GM06990 (cell line): ENCODE measurements at regions not wholly inside any gene's neighbourhood (a gene's known extent, or its start where the extent isn't known, plus 50 kb on each side); places are given as distances from the start of the nearest gene placed in this dataset.

ENCODE experiments used
- DNase-seq: peaks from one replicate; pipeline ENCODE4 v3.0.0-alpha.2; 2011; ENCODE audit not compliant: insufficient read length; ENCODE audit errors: extremely low read depth
- H3K27me3 ChIP-seq: replicated peaks from 2 replicates; pipeline ENCODE4 v1.6.0; 2011; ENCODE audit warnings: low read length; ENCODE audit not compliant: control insufficient read depth, insufficient read depth
- H3K36me3 ChIP-seq: 2 replicates; pipeline ENCODE4 v1.5.1; 2011; ENCODE audit warnings: low read length; ENCODE audit not compliant: control insufficient read depth, insufficient read depth
- H3K4me3 ChIP-seq: replicated peaks from 2 replicates; pipeline ENCODE4 v1.5.1; 2011; ENCODE audit warnings: low read depth, mild to moderate bottlenecking, control low read depth, low read length
- CTCF ChIP-seq: IDR thresholded peaks from 2 replicates; pipeline ENCODE4 v1.5.1; 2011; ENCODE audit warnings: low read length, control low read depth, mild to moderate bottlenecking, inconsistent platforms; ENCODE audit not compliant: insufficient read depth, poor library complexity, severe bottlenecking

DNA sequence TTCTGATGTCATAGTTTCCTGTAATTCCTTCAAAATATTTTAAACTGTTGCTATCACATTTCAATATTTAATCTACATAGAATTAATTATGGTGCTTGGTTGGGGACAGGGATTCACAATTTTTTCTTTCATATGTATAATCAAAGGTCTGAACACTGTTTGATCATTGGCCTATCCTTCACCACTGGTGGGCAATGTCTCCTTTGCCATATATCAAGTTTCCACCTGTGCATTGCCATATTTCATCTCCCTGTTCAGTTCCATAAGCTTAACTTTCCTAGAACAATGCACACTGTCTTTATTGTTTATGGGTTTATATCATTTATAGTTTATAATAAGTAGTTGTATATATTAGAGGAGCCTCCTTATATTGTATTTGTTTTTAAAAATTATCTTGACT is 374.9 kb upstream of the PTBP2 start:
- no peak for DNase-seq
- Histone ChIP-seq H3K36me3 (no peaks in the 10 kb centered on the region), H3K27me3 (no peaks in the 10 kb centered on the region), H3K4me3 (no peak overlapping the region)
- TF ChIP-seq CTCF: no peak

- no peaks in the 10 kb centered on the region for H3K27me3 ChIP-seq
- no peak for DNase-seq
- TF ChIP-seq CTCF: no peak
- H3K4me3 ChIP-seq: no peak overlapping the region
- H3K36me3 ChIP-seq: no peaks in the 10 kb centered on the region
Measured at GRCh38 chr1:96349896-96350295, 371.7 kb upstream of the PTBP2 start.

DNA sequence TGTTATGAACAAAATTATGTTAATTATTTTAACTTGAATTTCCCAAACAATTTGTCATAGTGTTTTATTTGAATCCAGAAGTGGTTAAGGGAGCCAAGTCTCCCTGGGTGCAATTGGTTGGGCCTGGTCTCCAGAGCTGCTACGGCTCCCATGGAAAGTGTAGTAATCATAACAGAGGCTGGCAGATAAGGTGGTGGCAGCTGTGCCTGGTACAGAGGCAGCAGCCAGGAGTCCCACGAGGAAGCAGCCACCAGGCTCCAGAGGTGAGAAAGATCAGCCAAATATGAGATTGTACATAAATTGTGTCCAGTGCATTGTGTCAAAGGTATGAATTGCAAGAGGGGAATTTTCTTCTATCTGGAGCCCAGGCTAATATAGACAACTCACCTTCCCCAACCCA is 368.9 kb upstream of the PTBP2 start:
- DNase-seq: no peak
- no peak overlapping the region for H3K4me3 ChIP-seq
- no peaks in the 10 kb centered on the region for H3K27me3 ChIP-seq

GRCh38 chr1:96355521-96355920 is 366.1 kb upstream of the PTBP2 start:
- H3K4me3 ChIP-seq: no peak overlapping the region
- DNase-seq: no peak

More for the DNA sequence above, 368.9 kb upstream of the PTBP2 start:
- H3K36me3 ChIP-seq: no peaks in the 10 kb centered on the region
- no peak for TF ChIP-seq CTCF

GRCh38 chr1:96355961-96356360 is 365.6 kb upstream of the PTBP2 start:
- DNase-seq: no peak
- Histone ChIP-seq H3K27me3 (no peaks in the 10 kb centered on the region), H3K36me3 (no peaks in the 10 kb centered on the region), H3K4me3 (no peak overlapping the region)
- no peak for TF ChIP-seq CTCF

More at GRCh38 chr1:96355521-96355920, 366.1 kb upstream of the PTBP2 start:
- no peaks in the 10 kb centered on the region for H3K27me3 ChIP-seq
- H3K36me3 ChIP-seq: no peaks in the 10 kb centered on the region
- no peak for TF ChIP-seq CTCF

- H3K36me3 ChIP-seq: no peaks in the 10 kb centered on the region
- no peak for DNase-seq
Measured at GRCh38 chr1:96357141-96357765, 364.3 kb upstream of the PTBP2 start.

More at GRCh38 chr1:96357141-96357765, 364.3 kb upstream of the PTBP2 start:
- Histone ChIP-seq H3K27me3 (no peaks in the 10 kb centered on the region), H3K4me3 (no peak overlapping the region)
- no peak for TF ChIP-seq CTCF
